K562 (cell line): ENCODE measurements at regions not wholly inside any gene's neighbourhood (a gene's known extent, or its start where the extent isn't known, plus 50 kb on each side); places are given as distances from the start of the nearest gene placed in this dataset.

Experiments
- ATAC-seq: fragments of 200-7000 bp; cut with Tn5 transposase; 3 replicates; pipeline ENCODE4 v1.9.1; 2020; ENCODE audit warnings: moderate library complexity
- BruUV-seq: library from RNA; stranded (reverse); fragments of 400-500 nt; replicated peaks from 2 replicates; lab custom pipeline; 2021; lab: Mats Ljungman, UMichigan
- CTCF ChIA-PET: fragments of 300-600 bp; formaldehyde crosslinking; extraction: SDS; loops from one replicate; lab custom pipeline; 2021; ENCODE audit warnings: low intra/inter-chr PET ratio; lab: Yijun Ruan, JAX
- POLR2A ChIA-PET: fragments of 300-600, 350-650 bp; sonication (Branson Sonifier 250); formaldehyde crosslinking; extraction: SDS; loops from one replicate; lab custom pipeline; 2021; ENCODE audit warnings: antibody characterized with exemption, inconsistent platforms; lab: Yijun Ruan, JAX
- DNase-seq, 4 experiments: peaks; one replicate each; pipeline versions ENCODE4 v3.0.0 to v3.0.0-alpha.2; 2011 to 2018; ENCODE audit warnings: low spot score in 3 of 4, mixed read lengths in 3 of 4; ENCODE audit errors: extremely low read depth in 1 of 4
- FAIRE-seq: peaks from 2 replicates; lab custom pipeline; 2011; peaks lifted over from hg19 to GRCh38; lab: Jason Lieb, UNC
- H2AFZ ChIP-seq: 2 replicates; pipeline ENCODE4 v1.6.0; 2011; ENCODE audit warnings: low read depth, low read length, control low read depth, inconsistent platforms
- H3K27ac ChIP-seq: fragments of 200-600 bp; 3 replicates; pipeline ENCODE4 v1.8.0; 2011; ENCODE audit warnings: low read depth, mild to moderate bottlenecking, control low read depth, inconsistent platforms, low read length, moderate library complexity, mixed read lengths; ENCODE audit errors: extremely low read depth
- H3K27me3 ChIP-seq, 2 experiments: fragments of 300-600 bp in 1 of 2; 2 replicates in 1 of 2; 3 replicates in 1 of 2; pipeline versions ENCODE4 v1.6.0 to v1.8.0; 2011; ENCODE audit warnings: inconsistent platforms in 2 of 2, low read length in 2 of 2, mild to moderate bottlenecking in 1 of 2, mixed read lengths in 1 of 2, moderate library complexity in 1 of 2; ENCODE audit not compliant: control insufficient read depth in 2 of 2, insufficient read depth in 2 of 2
- H3K36me3 ChIP-seq: fragments of 300-600 bp; 3 replicates; pipeline ENCODE4 v1.8.0; 2011; ENCODE audit warnings: mild to moderate bottlenecking, low read length, inconsistent platforms; ENCODE audit not compliant: control insufficient read depth, insufficient read depth
- H3K4me1 ChIP-seq, 2 experiments: fragments of 200-600 bp in 1 of 2; replicated peaks in 1 of 2; 2 replicates in 1 of 2; 3 replicates in 1 of 2; pipeline versions ENCODE4 v1.5.1 to v1.8.0; 2011; ENCODE audit warnings: inconsistent platforms in 2 of 2, low read length in 2 of 2, mild to moderate bottlenecking in 1 of 2, mixed read lengths in 1 of 2, moderate library complexity in 1 of 2; ENCODE audit not compliant: control insufficient read depth in 2 of 2, insufficient read depth in 2 of 2
- H3K4me2 ChIP-seq: 2 replicates; pipeline ENCODE4 v1.6.1; 2011; ENCODE audit warnings: low read length, control low read depth, inconsistent platforms, mixed read lengths; ENCODE audit not compliant: insufficient read depth
- H3K4me3 ChIP-seq: fragments of 200-600 bp; sonication (generic), shearing (Covaris generic); 2 replicates; pipeline ENCODE4 v1.5.1; 2016; ENCODE audit warnings: control low read depth, inconsistent platforms
- H3K79me2 ChIP-seq: fragments of 200-600 bp; 3 replicates; pipeline ENCODE4 v1.8.0; 2011; ENCODE audit warnings: low read length, inconsistent platforms; ENCODE audit not compliant: control insufficient read depth, insufficient read depth
- H3K9ac ChIP-seq, 2 experiments: 2 replicates each; pipeline versions ENCODE4 v1.6.0 to v1.6.1; 2011; ENCODE audit warnings: low read depth in 2 of 2, low read length in 2 of 2, control low read depth in 1 of 2, inconsistent platforms in 1 of 2, mild to moderate bottlenecking in 1 of 2, mixed read lengths in 1 of 2; ENCODE audit not compliant: insufficient read depth in 1 of 2
- H3K9me1 ChIP-seq: one replicate; pipeline ENCODE4 v1.6.0; 2011; ENCODE audit warnings: inconsistent platforms, mild to moderate bottlenecking, low read length, moderate library complexity; ENCODE audit not compliant: control insufficient read depth, insufficient read depth
- H3K9me3 ChIP-seq: replicated peaks from 2 replicates; pipeline ENCODE4 v1.5.1; 2011; ENCODE audit warnings: low read depth, low read length, inconsistent platforms; ENCODE audit not compliant: control insufficient read depth, insufficient read depth
- H4K20me1 ChIP-seq: replicated peaks from 2 replicates; pipeline ENCODE4 v1.6.1; 2011; ENCODE audit warnings: low read length, inconsistent platforms, mixed read lengths; ENCODE audit not compliant: control insufficient read depth, insufficient read depth
- CC2D1A ChIP-seq: fragments of 450-650 bp; IDR thresholded peaks from 2 replicates; pipeline ENCODE4 v1.6.1; 2017; ENCODE audit warnings: mild to moderate bottlenecking
- CHD1 ChIP-seq: fragments of 200-600 bp; sonication (generic); IDR thresholded peaks from one replicate; pipeline ENCODE4 v1.6.1; 2012; ENCODE audit warnings: mild to moderate bottlenecking, moderate library complexity, low read length, inconsistent platforms
- EZH2 ChIP-seq: IDR thresholded peaks from 2 replicates; pipeline ENCODE4 v1.6.1; 2012; ENCODE audit warnings: low read depth, mild to moderate bottlenecking, inconsistent platforms, low read length, borderline replicate concordance
- FOXJ2 ChIP-seq: fragments of 200-800 bp; sonication (Bioruptor generic); IDR thresholded peaks from 2 replicates; pipeline ENCODE4 v1.6.1; 2016; ENCODE audit warnings: missing genetic modification characterization, missing compliant biosample characterization
- FOXK1 ChIP-seq: sonication (generic); formaldehyde crosslinking; IDR thresholded peaks from 2 replicates; pipeline ENCODE4 v1.8.0; 2022; ENCODE audit warnings: missing genetic modification reagents, mild to moderate bottlenecking, borderline replicate concordance
- GATAD2A ChIP-seq: fragments of 450-650 bp; IDR thresholded peaks from 2 replicates; pipeline ENCODE4 v1.6.1; 2017
- HDAC1 ChIP-seq, 2 experiments: fragments of 450-650 bp; IDR thresholded peaks; 2 replicates each; pipeline ENCODE4 v1.6.1; 2016 to 2017; ENCODE audit warnings: inconsistent platforms in 1 of 2, mild to moderate bottlenecking in 1 of 2, moderate library complexity in 1 of 2
- KAT2B ChIP-seq: IDR thresholded peaks from one replicate; pipeline ENCODE4 v1.6.1; 2012; ENCODE audit warnings: low read depth, mild to moderate bottlenecking, control low read depth, inconsistent platforms, low read length, moderate library complexity
- MAFF ChIP-seq: IDR thresholded peaks from 2 replicates; pipeline ENCODE4 v1.6.1; 2012; ENCODE audit warnings: low read length, improper control_type of control experiment
- MCM5 ChIP-seq: fragments of 450-650 bp; IDR thresholded peaks from 2 replicates; pipeline ENCODE4 v1.6.1; 2016; ENCODE audit warnings: low read depth
- NUFIP1 ChIP-seq: fragments of 450-650 bp; IDR thresholded peaks from 2 replicates; pipeline ENCODE4 v1.6.1; 2018; ENCODE audit not compliant: partially characterized antibody
- SOX6 ChIP-seq: fragments of 450-650 bp; IDR thresholded peaks from 2 replicates; pipeline ENCODE4 v1.6.1; 2014; ENCODE audit warnings: mild to moderate bottlenecking
- WGBS: fragments of 100-300 bp; shearing (Covaris generic); methylation state at CpG from one replicate; pipeline ENCODE4 v1.1.6; 2016; ENCODE audit warnings: low coverage, mixed read lengths; ENCODE audit not compliant: insufficient coverage; ENCODE audit errors: missing lambda C conversion rate; 5-methylcytosine and 5-hydroxymethylcytosine counted together
- in situ Hi-C: fragments of 300-500 bp; cut with MboI; formaldehyde crosslinking; loops from 4 replicates; pipeline ENCODE4 v1.15.0; 2018; ENCODE audit warnings: inconsistent platforms, mixed read lengths
- intact Hi-C: fragments of 100-400 bp; cut with micrococcal nuclease; formaldehyde crosslinking; loops from 2 replicates; pipeline ENCODE4 v1.14.2; 2022
- TF ChIP-seq, protein P1 (sequence below): fragments of 450-650 bp; formaldehyde crosslinking; IDR thresholded peaks from 2 replicates; pipeline ENCODE4 v1.4.0; 2020; ENCODE audit warnings: mild to moderate bottlenecking
- TF ChIP-seq, protein P2 (sequence below): sonication (generic); IDR thresholded peaks from 2 replicates; pipeline ENCODE4 v1.6.1; 2016
- TF ChIP-seq, protein P3 (sequence below): fragments of 450-650 bp; IDR thresholded peaks from 2 replicates; pipeline ENCODE4 v1.7.0; 2016; ENCODE audit warnings: borderline replicate concordance

DNA sequence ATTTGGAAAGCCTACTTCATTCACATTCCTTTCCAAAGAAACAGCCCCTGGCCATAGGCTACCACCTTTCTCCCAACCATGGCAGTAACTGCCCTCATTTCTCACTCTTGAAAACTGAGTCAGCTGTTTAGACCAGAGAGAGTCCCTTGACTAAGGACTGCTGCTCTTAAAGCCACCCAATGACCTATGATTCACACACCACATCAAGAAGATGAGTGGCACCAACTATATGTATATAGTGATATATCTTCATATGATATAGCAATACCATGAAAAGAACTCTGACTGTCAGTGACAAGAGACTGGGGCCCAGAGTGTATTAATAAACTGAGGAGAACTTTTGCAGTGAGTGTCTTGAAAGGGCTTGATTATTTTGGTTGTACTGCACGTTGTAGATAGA, 404.5 kb upstream of the ASIC2 start:
- no peak overlapping the region for H2AFZ ChIP-seq
- no peak overlapping the region for H3K4me3 ChIP-seq
- ChIA-PET CTCF (no interaction called here), POLR2A (no interaction called here)
- FAIRE-seq (no peak), ATAC-seq (no peak), DNase-seq (no peak)
- H3K4me1 ChIP-seq, result no peaks in the 10 kb centered on the region
- H3K36me3 ChIP-seq, result no peaks in the 10 kb centered on the region
- no peak overlapping the region for H3K27ac ChIP-seq
- 0% methylated on average over 1 of the region's 1 CpG for WGBS
- H3K79me2 ChIP-seq, result no peaks in the 10 kb centered on the region
- peaks cover 0 to 3% of the 10 kb centered on the region in 2 experiments; a peak in 2 of 5 replicates for H3K27me3 ChIP-seq
- no peak overlapping the region for H3K9ac ChIP-seq
- TF ChIP-seq FOXJ2 (tag) (no peak), KAT2B (no peak)
- no peaks in the 10 kb centered on the region for H3K9me1 ChIP-seq
- H3K4me2 ChIP-seq, result no peak overlapping the region
- intact Hi-C loops (no loop called here), in situ Hi-C loops (no loop called here)
- H4K20me1 ChIP-seq, result no peaks in the 10 kb centered on the region
- no peaks in the 10 kb centered on the region for H3K9me3 ChIP-seq
- BruUV-seq, result no TSS peak

DNA sequence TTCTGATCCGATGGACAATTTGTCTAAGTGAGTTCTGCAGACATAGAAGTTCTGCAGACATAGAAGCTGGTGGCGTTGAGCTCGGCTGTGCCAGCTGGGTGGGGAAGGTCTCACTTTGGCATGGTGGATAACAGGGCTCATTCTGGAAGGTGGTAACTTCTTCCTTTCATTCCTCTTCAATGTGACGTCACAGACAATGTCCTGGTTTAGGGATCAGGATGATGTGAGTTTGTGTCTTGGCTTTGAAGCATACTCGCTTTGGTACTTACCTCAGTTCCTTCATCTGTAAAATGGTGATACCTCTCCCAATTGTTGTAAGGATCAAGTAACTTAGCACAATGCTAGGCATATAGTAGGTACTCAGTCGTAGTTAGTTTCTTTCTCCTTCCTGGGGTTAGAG, 408.8 kb upstream of the ASIC2 start:
- peaks cover 0 to 3% of the 10 kb centered on the region in 2 experiments; a peak in 2 of 5 replicates for H3K27me3 ChIP-seq
- FAIRE-seq, result no peak
- TF ChIP-seq, protein P1, sequence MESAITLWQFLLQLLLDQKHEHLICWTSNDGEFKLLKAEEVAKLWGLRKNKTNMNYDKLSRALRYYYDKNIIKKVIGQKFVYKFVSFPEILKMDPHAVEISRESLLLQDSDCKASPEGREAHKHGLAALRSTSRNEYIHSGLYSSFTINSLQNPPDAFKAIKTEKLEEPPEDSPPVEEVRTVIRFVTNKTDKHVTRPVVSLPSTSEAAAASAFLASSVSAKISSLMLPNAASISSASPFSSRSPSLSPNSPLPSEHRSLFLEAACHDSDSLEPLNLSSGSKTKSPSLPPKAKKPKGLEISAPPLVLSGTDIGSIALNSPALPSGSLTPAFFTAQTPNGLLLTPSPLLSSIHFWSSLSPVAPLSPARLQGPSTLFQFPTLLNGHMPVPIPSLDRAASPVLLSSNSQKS (CRISPR knock-in tag), result no peak
- TF ChIP-seq EZH2 (no peak), NUFIP1 (no peak), MAFF (no peak), CC2D1A (no peak), SOX6 (no peak), CHD1 (no peak), MCM5 (no peak), FOXK1 (CRISPR knock-in tag) (no peak), HDAC1 (IDR thresholded peaks at IDR 0.05) (no peak), GATAD2A (no peak)
- TF ChIP-seq, protein P2, sequence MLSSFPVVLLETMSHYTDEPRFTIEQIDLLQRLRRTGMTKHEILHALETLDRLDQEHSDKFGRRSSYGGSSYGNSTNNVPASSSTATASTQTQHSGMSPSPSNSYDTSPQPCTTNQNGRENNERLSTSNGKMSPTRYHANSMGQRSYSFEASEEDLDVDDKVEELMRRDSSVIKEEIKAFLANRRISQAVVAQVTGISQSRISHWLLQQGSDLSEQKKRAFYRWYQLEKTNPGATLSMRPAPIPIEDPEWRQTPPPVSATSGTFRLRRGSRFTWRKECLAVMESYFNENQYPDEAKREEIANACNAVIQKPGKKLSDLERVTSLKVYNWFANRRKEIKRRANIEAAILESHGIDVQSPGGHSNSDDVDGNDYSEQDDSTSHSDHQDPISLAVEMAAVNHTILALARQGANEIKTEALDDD, result no peak
- TF ChIP-seq, protein P3, sequence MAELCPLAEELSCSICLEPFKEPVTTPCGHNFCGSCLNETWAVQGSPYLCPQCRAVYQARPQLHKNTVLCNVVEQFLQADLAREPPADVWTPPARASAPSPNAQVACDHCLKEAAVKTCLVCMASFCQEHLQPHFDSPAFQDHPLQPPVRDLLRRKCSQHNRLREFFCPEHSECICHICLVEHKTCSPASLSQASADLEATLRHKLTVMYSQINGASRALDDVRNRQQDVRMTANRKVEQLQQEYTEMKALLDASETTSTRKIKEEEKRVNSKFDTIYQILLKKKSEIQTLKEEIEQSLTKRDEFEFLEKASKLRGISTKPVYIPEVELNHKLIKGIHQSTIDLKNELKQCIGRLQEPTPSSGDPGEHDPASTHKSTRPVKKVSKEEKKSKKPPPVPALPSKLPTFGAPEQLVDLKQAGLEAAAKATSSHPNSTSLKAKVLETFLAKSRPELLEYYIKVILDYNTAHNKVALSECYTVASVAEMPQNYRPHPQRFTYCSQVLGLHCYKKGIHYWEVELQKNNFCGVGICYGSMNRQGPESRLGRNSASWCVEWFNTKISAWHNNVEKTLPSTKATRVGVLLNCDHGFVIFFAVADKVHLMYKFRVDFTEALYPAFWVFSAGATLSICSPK, result no peak
- TF ChIP-seq, all 486 proteins: peak for 0
- no peaks in the 10 kb centered on the region for H4K20me1 ChIP-seq
- no peak overlapping the region for H3K27ac ChIP-seq
- H3K79me2 ChIP-seq, result no peaks in the 10 kb centered on the region
- H3K9me3 ChIP-seq, result no peaks in the 10 kb centered on the region
- in situ Hi-C loops, result no loop called here
- no peak overlapping the region for H3K9ac ChIP-seq
- intact Hi-C loops, result no loop called here
- no peak overlapping the region for H3K4me3 ChIP-seq
- DNase-seq, result no peak
- ATAC-seq, result no peak
- H3K4me2 ChIP-seq, result no peak overlapping the region
- ChIA-PET POLR2A (no interaction called here), CTCF (no interaction called here)
- no peaks in the 10 kb centered on the region for H3K4me1 ChIP-seq
- H3K9me1 ChIP-seq, result no peaks in the 10 kb centered on the region
- no peaks in the 10 kb centered on the region for H3K36me3 ChIP-seq
- H2AFZ ChIP-seq, result no peak overlapping the region
- BruUV-seq, result no TSS peak
- WGBS, result 4% methylated on average over 6 of the region's 6 CpGs
